ENCODE measurements at regions not wholly inside any gene's neighbourhood (a gene's known extent, or its start where the extent isn't known, plus 50 kb on each side); places are given as distances from the start of the nearest gene placed in this dataset.

- TF ChIP-seq FOXM1 (IDR thresholded peaks at IDR 0.05; ENCODE audit: low read depth, low read length) (no peak), NR2C1 (IDR thresholded peaks at IDR 0.05) (no peak)
These were observed 81.8 kb upstream of the DST start (continued) for GRCh38 chr6:56724455-56724854.

- no peak for FAIRE-seq
- BruUV-seq (replicated peaks) = no TSS peak
- TF ChIP-seq CUX1 (IDR thresholded peaks at IDR 0.05; ENCODE audit: insufficient replicate concordance, low read depth, low read length) (no peak), STAT1 (conservative IDR thresholded peaks at IDR 0.05) (no peak), E2F4 (IDR thresholded peaks at IDR 0.05; ENCODE audit: low read depth, low read length) (no peak), ATF3 (IDR thresholded peaks at IDR 0.05; ENCODE audit: borderline replicate concordance, extremely low read depth, low read depth, low read length) (no peak), CBX5 (IDR thresholded peaks at IDR 0.05; ENCODE audit: low read depth) (no peak), MTA2 (IDR thresholded peaks at IDR 0.05; ENCODE audit: low read depth) (no peak), NR2F1 (conservative IDR thresholded peaks at IDR 0.05) (no peak), BMI1 (IDR thresholded peaks at IDR 0.05; ENCODE audit: borderline replicate concordance) (no peak), NBN (IDR thresholded peaks at IDR 0.05) (no peak), RELA (IDR thresholded peaks at IDR 0.05; ENCODE audit: borderline replicate concordance, partially characterized antibody) (no peak), JUND (IDR thresholded peaks at IDR 0.05; ENCODE audit: low read depth, low read length) (no peak), MLLT1 (IDR thresholded peaks at IDR 0.05) (no peak), ZNF622 (IDR thresholded peaks at IDR 0.05) (no peak), POU2F2 (IDR thresholded peaks at IDR 0.05; ENCODE audit: borderline replicate concordance, low read depth, low read length) (no peak), TARDBP (IDR thresholded peaks at IDR 0.05; ENCODE audit: borderline replicate concordance) (no peak)
These were observed 78.2 kb upstream of the DST start for GRCh38 chr6:56720882-56721281.

More at GRCh38 chr6:56720882-56721281, 78.2 kb upstream of the DST start:
- Histone ChIP-seq H3K27ac (ENCODE audit: control insufficient read depth, insufficient read depth) (no peak overlapping the region), H4K20me1 (ENCODE audit: control insufficient read depth, insufficient read depth) (no peaks in the 10 kb centered on the region), H3K4me2 (ENCODE audit: control insufficient read depth, insufficient read depth) (no peak overlapping the region), H2AFZ (ENCODE audit: control insufficient read depth, low read depth, low read length) (no peak overlapping the region), H3K9me3 (replicated peaks; ENCODE audit: control insufficient read depth, insufficient read depth, low read length) (peaks cover 14% of the 10 kb centered on the region), H3K4me1 (ENCODE audit: control insufficient read depth, insufficient read depth, low read length) (no peaks in the 10 kb centered on the region), H3K79me2 (ENCODE audit: control insufficient read depth, insufficient read depth, low read length) (peaks cover 17% of the 10 kb centered on the region), H3K9ac (ENCODE audit: control insufficient read depth, insufficient read depth, low read length) (no peak overlapping the region), H3K27me3 (replicated peaks in 1 of 2; ENCODE audit: control insufficient read depth in 2 of 2, insufficient read depth in 2 of 2, low read length in 1 of 2) (no peaks in the 10 kb centered on the region), H3K4me3 (no peak overlapping the region), H3K36me3 (ENCODE audit: control insufficient read depth in 2 of 2, insufficient read depth in 2 of 2, low read length in 1 of 2) (no peaks in the 10 kb centered on the region; a peak in 1 of 4 replicates)
- POLR2A ChIA-PET = no interaction called here
- 91% methylated on average over 14 of the region's 25 CpGs for WGBS (ENCODE audit: insufficient coverage, insufficient replicate concordance, low lambda C conversion rate, missing lambda C conversion rate)
- DNase-seq (ENCODE audit: low read depth, low spot score) = no peak
- CTCF ChIA-PET = interaction anchor here (0.6 to 0.7 kb wide), 2 partner anchors 52 to 131 kb away, joined by 3 read pairs; no protein-coding TSS in a partner anchor
- in situ Hi-C loops (cut with MboI) (no loop called here), intact Hi-C loops (cut with micrococcal nuclease; ENCODE audit: unreplicated experiment) (no loop called here)
- RAD21 ChIA-PET (ENCODE audit: unreplicated experiment) = no interaction called here
- no peak for ATAC-seq
- SMC1A ChIA-PET (ENCODE audit: uncharacterized antibody, unreplicated experiment) = interaction anchor here (1.2 kb wide), 1 partner anchor 78 kb away, joined by 3 read pairs; the partner anchor contains the start of gene DST
